Thyroid gland (tissue), 4 donors: ENCODE measurements at regions not wholly inside any gene's neighbourhood (a gene's known extent, or its start where the extent isn't known, plus 50 kb on each side); places are given as distances from the start of the nearest gene placed in this dataset.
"Not testable (repeated sequence)": the region's sequence is repeated elsewhere in the genome, so short reads cannot be mapped to it uniquely, and the experiment has no call there.

Experiments
- CTCF ChIP-seq, 6 experiments: fragments of 200-600 bp in 3 of 6; fragments of 450-650 bp in 3 of 6; sonication (generic) in 3 of 6; IDR thresholded peaks; one replicate each; pipeline ENCODE4 v1.5.1; 2016 to 2019; ENCODE audit warnings: antibody characterized with exemption in 6 of 6, mild to moderate bottlenecking in 2 of 6, inconsistent platforms in 1 of 6, moderate library complexity in 1 of 6
- POLR2A ChIP-seq, 2 donors: fragments of 450-650 bp; IDR thresholded peaks; one replicate each; pipeline ENCODE4 v1.6.1; 2017; ENCODE audit warnings: antibody characterized with exemption in 2 of 2, mild to moderate bottlenecking in 2 of 2, moderate library complexity in 1 of 2

GRCh38 chr17:71646890-71647289 is 473.9 kb upstream of the SOX9 start:
- TF ChIP-seq CTCF, POLR2A (IDR thresholded peaks at IDR 0.05): not testable (repeated sequence)
